CD14-positive monocyte (primary cell): ENCODE measurements at regions not wholly inside any gene's neighbourhood (a gene's known extent, or its start where the extent isn't known, plus 50 kb on each side); places are given as distances from the start of the nearest gene placed in this dataset.
"Not testable (repeated sequence)": the region's sequence is repeated elsewhere in the genome, so short reads cannot be mapped to it uniquely, and the experiment has no call there.

Source experiments
- DNase-seq, 3 donors: peaks; one replicate each; pipeline ENCODE4 v3.0.0-alpha.2; 2011 to 2022
- H2AFZ ChIP-seq: 2 replicates; pipeline ENCODE4 v1.6.0; 2012; ENCODE audit warnings: mild to moderate bottlenecking, low read depth, low read length, inconsistent platforms; ENCODE audit not compliant: insufficient read depth, poor library complexity, severe bottlenecking
- H3K27ac ChIP-seq, 2 donors: 1 replicate in 1 of 2; 2 replicates in 1 of 2; pipeline ENCODE4 v1.5.1; 2012 to 2013; ENCODE audit warnings: low read length in 2 of 2, control low read depth in 1 of 2, inconsistent platforms in 1 of 2, low read depth in 1 of 2, mild to moderate bottlenecking in 1 of 2
- H3K27me3 ChIP-seq, 2 donors: one replicate each; pipeline versions ENCODE4 v1.6.0 to v1.6.1; 2011 to 2013; ENCODE audit warnings: low read length in 2 of 2; ENCODE audit not compliant: control insufficient read depth in 2 of 2, insufficient read depth in 2 of 2
- H3K36me3 ChIP-seq, 2 donors: replicated peaks in 1 of 2; 1 replicate in 1 of 2; 2 replicates in 1 of 2; pipeline versions ENCODE4 v1.5.1 to v1.6.1; 2012 to 2013; ENCODE audit warnings: low read length in 2 of 2, control low read depth in 1 of 2, inconsistent platforms in 1 of 2, mild to moderate bottlenecking in 1 of 2; ENCODE audit not compliant: insufficient read depth in 2 of 2, control insufficient read depth in 1 of 2
- H3K4me1 ChIP-seq, 2 donors: 1 replicate in 1 of 2; 2 replicates in 1 of 2; pipeline versions ENCODE4 v1.5.1 to v1.6.1; 2012 to 2013; ENCODE audit warnings: low read length in 2 of 2, control low read depth in 1 of 2, inconsistent platforms in 1 of 2, mild to moderate bottlenecking in 1 of 2, moderate library complexity in 1 of 2; ENCODE audit not compliant: insufficient read depth in 2 of 2, control insufficient read depth in 1 of 2
- H3K4me2 ChIP-seq: replicated peaks from 2 replicates; pipeline ENCODE3; 2012; ENCODE audit warnings: low read length, moderate library complexity, mild to moderate bottlenecking; ENCODE audit not compliant: poor library complexity, severe bottlenecking; ENCODE audit errors: extremely low read depth
- H3K4me3 ChIP-seq, 3 experiments: fragments of 200-600 bp in 1 of 3; sonication (generic) in 1 of 3; replicated peaks in 1 of 3; 1 replicate in 2 of 3; 2 replicates in 1 of 3; pipeline ENCODE4 v1.5.1; 2011 to 2013; ENCODE audit warnings: low read length in 3 of 3, mild to moderate bottlenecking in 3 of 3, control low read depth in 2 of 3, low read depth in 2 of 3, inconsistent platforms in 1 of 3, moderate library complexity in 1 of 3
- H3K79me2 ChIP-seq: 2 replicates; pipeline ENCODE4 v1.6.0; 2012; ENCODE audit warnings: mild to moderate bottlenecking, control low read depth, inconsistent platforms, low read length, moderate library complexity; ENCODE audit not compliant: insufficient read depth
- H3K9ac ChIP-seq: 2 replicates; pipeline ENCODE4 v1.6.0; 2017; ENCODE audit warnings: low read length, mild to moderate bottlenecking; ENCODE audit not compliant: insufficient read depth, poor library complexity, severe bottlenecking
- H3K9me3 ChIP-seq, 2 donors: replicated peaks in 1 of 2; 1 replicate in 1 of 2; 2 replicates in 1 of 2; pipeline versions ENCODE4 v1.5.1 to v1.6.1; 2012 to 2013; ENCODE audit warnings: low read length in 2 of 2, control low read depth in 1 of 2; ENCODE audit not compliant: control insufficient read depth in 1 of 2, insufficient read depth in 1 of 2
- H4K20me1 ChIP-seq: 2 replicates; pipeline ENCODE4 v1.6.0; 2012; ENCODE audit warnings: mild to moderate bottlenecking, low read length, control low read depth, moderate library complexity; ENCODE audit not compliant: insufficient read depth
- H3K27ac Mint-ChIP-seq, 7 donors: one replicate each; pipeline ENCODE4 v1.8.0; 2020; ENCODE audit warnings: mild to moderate bottlenecking in 7 of 7, mixed read lengths in 7 of 7, moderate library complexity in 6 of 7, inconsistent platforms in 2 of 7
- H3K27me3 Mint-ChIP-seq, 3 donors: one replicate each; pipeline ENCODE4 v1.8.0; 2021 to 2022; ENCODE audit warnings: low read depth in 3 of 3, mild to moderate bottlenecking in 3 of 3, mixed read lengths in 3 of 3, moderate library complexity in 3 of 3, inconsistent platforms in 1 of 3
- H3K36me3 Mint-ChIP-seq, 2 donors: one replicate each; pipeline ENCODE4 v1.8.0; 2020; ENCODE audit warnings: mixed read lengths in 2 of 2, inconsistent platforms in 1 of 2, mild to moderate bottlenecking in 1 of 2
- H3K4me1 Mint-ChIP-seq: one replicate; pipeline ENCODE4 v1.8.0; 2020; ENCODE audit warnings: mild to moderate bottlenecking, mixed read lengths
- H3K4me3 Mint-ChIP-seq, 2 donors: one replicate each; pipeline ENCODE4 v1.8.0; 2020; ENCODE audit warnings: mild to moderate bottlenecking in 2 of 2, mixed read lengths in 2 of 2, moderate library complexity in 1 of 2
- H3K9me3 Mint-ChIP-seq, 7 donors: one replicate each; pipeline ENCODE4 v1.8.0; 2020 to 2022; ENCODE audit warnings: mixed read lengths in 7 of 7, mild to moderate bottlenecking in 6 of 7, moderate library complexity in 6 of 7, inconsistent platforms in 2 of 7
- CTCF ChIP-seq: fragments of 200-600 bp; IDR thresholded peaks from one replicate; pipeline ENCODE4 v1.8.0; 2022; ENCODE audit warnings: antibody characterized with exemption, mild to moderate bottlenecking
- WGBS: methylation state at CpG from one replicate; pipeline ENCODE4 v1.1.5; 2013; ENCODE audit warnings: missing lambda C conversion rate; ENCODE audit not compliant: insufficient coverage; 5-methylcytosine and 5-hydroxymethylcytosine counted together
- intact Hi-C, 2 donors: fragments of 100-400 bp; cut with micrococcal nuclease; formaldehyde crosslinking; loops; one replicate each; pipeline versions ENCODE4 v1.15.0 to v1.15.1; 2023

GRCh38 chr7:68408873-68409272 is 1189.4 kb upstream of the AUTS2 start:
- Histone ChIP-seq H3K9me3 (peaks cover 11 to 25% of the 10 kb centered on the region in 2 donors), H3K27me3 (no peaks in the 10 kb centered on the region), H3K4me1 (no peaks in the 10 kb centered on the region), H3K9ac (no peak overlapping the region), H3K79me2 (no peaks in the 10 kb centered on the region), H3K4me2 (no peak overlapping the region), H4K20me1 (no peaks in the 10 kb centered on the region), H2AFZ (no peak overlapping the region), H3K4me3 (no peak overlapping the region), H3K27ac (no peak overlapping the region), H3K36me3 (no peaks in the 10 kb centered on the region)
- no peak for DNase-seq
- no peaks in the 10 kb centered on the region for H3K36me3 Mint-ChIP-seq
- peaks cover 2 to 22% (median 13%) of the 10 kb centered on the region in 7 donors for H3K9me3 Mint-ChIP-seq
- H3K27me3 Mint-ChIP-seq, result peaks cover 0 to 3% (median 0%) of the 10 kb centered on the region in 3 donors
- intact Hi-C loops, result no loop called here
- H3K27ac Mint-ChIP-seq, result no peak overlapping the region
- no peak overlapping the region for H3K4me3 Mint-ChIP-seq
- no CpG with 5 or more reads among the region's 1 CpG for WGBS
- TF ChIP-seq CTCF, result no peak
- H3K4me1 Mint-ChIP-seq, result no peaks in the 10 kb centered on the region

GRCh38 chr7:68409851-68410250 is 1188.4 kb upstream of the AUTS2 start:
- Histone ChIP-seq H4K20me1 (no peaks in the 10 kb centered on the region), H2AFZ (no peak overlapping the region), H3K27me3 (no peaks in the 10 kb centered on the region), H3K4me3 (no peak overlapping the region), H3K4me1 (no peaks in the 10 kb centered on the region), H3K4me2 (no peak overlapping the region), H3K9me3 (peaks cover 16 to 19% of the 10 kb centered on the region in 2 donors), H3K9ac (no peak overlapping the region), H3K79me2 (no peaks in the 10 kb centered on the region), H3K36me3 (no peaks in the 10 kb centered on the region), H3K27ac (no peak overlapping the region)
- no peaks in the 10 kb centered on the region for H3K36me3 Mint-ChIP-seq
- no peak for DNase-seq
- TF ChIP-seq CTCF, result no peak
- H3K9me3 Mint-ChIP-seq, result peaks cover 2 to 20% (median 13%) of the 10 kb centered on the region in 7 donors
- intact Hi-C loops, result no loop called here
- peaks cover 0 to 3% (median 0%) of the 10 kb centered on the region in 3 donors for H3K27me3 Mint-ChIP-seq
- H3K4me3 Mint-ChIP-seq, result no peak overlapping the region
- no peak overlapping the region for H3K27ac Mint-ChIP-seq
- H3K4me1 Mint-ChIP-seq, result no peaks in the 10 kb centered on the region

GRCh38 chr7:68410693-68411092 is 1187.6 kb upstream of the AUTS2 start:
- 100% methylated on average over 2 of the region's 11 CpGs for WGBS
- not testable (repeated sequence) for H3K4me3 Mint-ChIP-seq, H3K27me3 Mint-ChIP-seq

More at GRCh38 chr7:68410693-68411092, 1187.6 kb upstream of the AUTS2 start:
- peaks cover 5 to 28% (median 12%) of the 10 kb centered on the region in 7 donors for H3K9me3 Mint-ChIP-seq
- intact Hi-C loops, H3K36me3 ChIP-seq, H3K4me1 ChIP-seq, H2AFZ ChIP-seq, H3K9ac ChIP-seq, H3K36me3 Mint-ChIP-seq, H3K4me1 Mint-ChIP-seq, H3K27me3 ChIP-seq, H3K79me2 ChIP-seq, H3K27ac ChIP-seq, H4K20me1 ChIP-seq, H3K4me2 ChIP-seq, H3K4me3 ChIP-seq, DNase-seq, H3K27ac Mint-ChIP-seq: not testable (repeated sequence)
- peaks cover 22 to 25% of the 10 kb centered on the region in 2 donors for H3K9me3 ChIP-seq
